NOMO-1 (cell line): ENCODE measurements at regions not wholly inside any gene's neighbourhood (a gene's known extent, or its start where the extent isn't known, plus 50 kb on each side); places are given as distances from the start of the nearest gene placed in this dataset.

Experiments used
- DNase-seq, 2 experiments: peaks; one replicate each; lab custom pipeline; 2025; ENCODE audit not compliant: unreplicated experiment in 2 of 2; lab: John Stamatoyannopoulos, UW

- no peak for DNase-seq
These were observed 53.6 kb upstream of the NT5E start for GRCh38 chr6:85396159-85396808.

GRCh38 chr6:85395746-85396145 is 54.1 kb upstream of the NT5E start:
- no peak for DNase-seq

GRCh38 chr6:85394853-85395538 is 54.9 kb upstream of the NT5E start:
- no peak for DNase-seq

- DNase-seq: no peak
These were observed 55.7 kb upstream of the NT5E start for GRCh38 chr6:85394199-85394598.

GRCh38 chr6:85392379-85392778 is 57.5 kb upstream of the NT5E start:
- no peak for DNase-seq

GRCh38 chr6:85390775-85391174 is 59.1 kb upstream of the NT5E start:
- no peak for DNase-seq

GRCh38 chr6:85390105-85390728 is 59.7 kb upstream of the NT5E start:
- no peak for DNase-seq

- DNase-seq: no peak
These were observed 60.6 kb upstream of the NT5E start for GRCh38 chr6:85389151-85389797.

GRCh38 chr6:85388531-85388930 is 61.4 kb upstream of the NT5E start:
- no peak for DNase-seq

- DNase-seq: no peak
These were observed 64.1 kb upstream of the NT5E start for GRCh38 chr6:85385636-85386315.

GRCh38 chr6:85383042-85383441 is 66.8 kb upstream of the NT5E start:
- no peak for DNase-seq

GRCh38 chr6:85382541-85382940 is 67.3 kb upstream of the NT5E start:
- DNase-seq: no peak

- DNase-seq: no peak
These were observed 77.0 kb upstream of the NT5E start for GRCh38 chr6:85372915-85373270.

GRCh38 chr6:85372188-85372914 is 77.5 kb upstream of the NT5E start:
- DNase-seq: peak in 1 of 2 experiments; percentile 8

GRCh38 chr6:85368631-85369030 is 81.3 kb upstream of the NT5E start:
- DNase-seq: no peak

GRCh38 chr6:85364344-85364743 is 85.5 kb upstream of the NT5E start:
- peak in 1 of 2 experiments; percentile 18 for DNase-seq

- DNase-seq: no peak
These were observed 86.0 kb upstream of the NT5E start for GRCh38 chr6:85363870-85364269.

- no peak for DNase-seq
These were observed 87.1 kb upstream of the NT5E start for GRCh38 chr6:85362652-85363310.

- no peak for DNase-seq
These were observed 88.3 kb upstream of the NT5E start for GRCh38 chr6:85361643-85362014.
